SK-N-SH treated with all-trans-retinoic acid at 6 μM for 48 hours (cell line): ENCODE measurements at regions not wholly inside any gene's neighbourhood (a gene's known extent, or its start where the extent isn't known, plus 50 kb on each side); places are given as distances from the start of the nearest gene placed in this dataset.

Experiments
- ATAC-seq: fragments of 200-7000 bp; cut with Tn5 transposase; 3 replicates; pipeline ENCODE4 v1.9.1; 2020; ENCODE audit warnings: mild to moderate bottlenecking, moderate library complexity
- ARNTL ChIP-seq: fragments of 450-650 bp; formaldehyde crosslinking; IDR thresholded peaks from 2 replicates; pipeline ENCODE4 v1.5.0; 2020; ENCODE audit warnings: low read depth, mild to moderate bottlenecking, moderate library complexity, borderline replicate concordance
- CREB5 ChIP-seq: fragments of 250-450 bp; sonication (Bioruptor Pico); IDR thresholded peaks from 2 replicates; pipeline ENCODE4 v1.5.1; 2020; ENCODE audit warnings: low read depth, mild to moderate bottlenecking, moderate library complexity
- CSDC2 ChIP-seq: fragments of 250-450 bp; sonication (Bioruptor Pico); IDR thresholded peaks from 2 replicates; pipeline ENCODE4 v1.5.0; 2020; ENCODE audit warnings: mild to moderate bottlenecking, moderate library complexity
- CSRNP3 ChIP-seq: fragments of 250-450 bp; sonication (Bioruptor Pico); IDR thresholded peaks from 2 replicates; pipeline ENCODE4 v1.5.1; 2021; ENCODE audit warnings: mild to moderate bottlenecking, moderate library complexity
- ESRRG ChIP-seq: fragments of 250-450 bp; sonication (Bioruptor Pico); IDR thresholded peaks from 2 replicates; pipeline ENCODE4 v1.6.1; 2021; ENCODE audit warnings: mild to moderate bottlenecking
- GLIS3 ChIP-seq: fragments of 250-450 bp; sonication (Bioruptor Pico); IDR thresholded peaks from 2 replicates; pipeline ENCODE4 v1.5.0; 2020; ENCODE audit warnings: mild to moderate bottlenecking, moderate library complexity
- ISL1 ChIP-seq: fragments of 250-450 bp; sonication (Bioruptor Pico); IDR thresholded peaks from 2 replicates; pipeline ENCODE4 v2.1.2; 2022; ENCODE audit warnings: mild to moderate bottlenecking, moderate library complexity
- OSR1 ChIP-seq: fragments of 250-450 bp; sonication (Bioruptor Pico); IDR thresholded peaks from 2 replicates; pipeline ENCODE4 v1.8.0; 2022; ENCODE audit warnings: moderate library complexity, mild to moderate bottlenecking, inconsistent platforms
- PATZ1 ChIP-seq: fragments of 250-450 bp; sonication (Bioruptor Pico); IDR thresholded peaks from 2 replicates; pipeline ENCODE4 v1.8.0; 2020; ENCODE audit warnings: mild to moderate bottlenecking, moderate library complexity, borderline replicate concordance
- POU6F1 ChIP-seq: fragments of 250-450 bp; sonication (Bioruptor Pico); IDR thresholded peaks from 2 replicates; pipeline ENCODE4 v1.8.0; 2021; ENCODE audit warnings: low read depth, mild to moderate bottlenecking, moderate library complexity, borderline replicate concordance
- PPARA ChIP-seq: fragments of 250-450 bp; sonication (Bioruptor Pico); IDR thresholded peaks from 2 replicates; pipeline ENCODE4 v1.5.0; 2020; ENCODE audit warnings: mild to moderate bottlenecking, borderline replicate concordance
- RARB ChIP-seq: fragments of 250-450 bp; sonication (Bioruptor Pico); IDR thresholded peaks from 2 replicates; pipeline ENCODE4 v1.8.0; 2021; ENCODE audit warnings: mild to moderate bottlenecking, moderate library complexity
- SNAI2 ChIP-seq: fragments of 250-450 bp; sonication (Bioruptor Pico); IDR thresholded peaks from 2 replicates; pipeline ENCODE4 v1.5.0; 2020; ENCODE audit warnings: mild to moderate bottlenecking, moderate library complexity
- TCF4 ChIP-seq: fragments of 250-450 bp; sonication (Bioruptor Pico); IDR thresholded peaks from 2 replicates; pipeline ENCODE4 v1.8.0; 2021; ENCODE audit warnings: mild to moderate bottlenecking, moderate library complexity, borderline replicate concordance
- TOX ChIP-seq: fragments of 250-450 bp; sonication (Bioruptor Pico); IDR thresholded peaks from 2 replicates; pipeline ENCODE4 v1.8.0; 2021; ENCODE audit warnings: mild to moderate bottlenecking, moderate library complexity, borderline replicate concordance
- TSHZ2 ChIP-seq: fragments of 250-450 bp; sonication (Bioruptor Pico); IDR thresholded peaks from 2 replicates; pipeline ENCODE4 v1.5.0; 2020; ENCODE audit warnings: mild to moderate bottlenecking, moderate library complexity
- ZC3H10 ChIP-seq: fragments of 250-450 bp; sonication (Bioruptor Pico); IDR thresholded peaks from 2 replicates; pipeline ENCODE4 v1.5.1; 2021; ENCODE audit warnings: mild to moderate bottlenecking, moderate library complexity
- ZFP3 ChIP-seq: fragments of 250-450 bp; sonication (Bioruptor Pico); IDR thresholded peaks from 2 replicates; pipeline ENCODE4 v1.5.0; 2020; ENCODE audit warnings: mild to moderate bottlenecking, moderate library complexity
- ZFP30 ChIP-seq: fragments of 450-650 bp; formaldehyde crosslinking; IDR thresholded peaks from 2 replicates; pipeline ENCODE4 v1.5.0; 2022; ENCODE audit warnings: mild to moderate bottlenecking, moderate library complexity
- ZNF565 ChIP-seq: fragments of 450-650 bp; formaldehyde crosslinking; conservative IDR thresholded peaks from 2 replicates; pipeline ENCODE4 v1.5.0; 2020; ENCODE audit warnings: low read depth, mild to moderate bottlenecking, moderate library complexity
- ZNF70 ChIP-seq: fragments of 450-650 bp; formaldehyde crosslinking; IDR thresholded peaks from 2 replicates; pipeline ENCODE4 v1.5.0; 2020; ENCODE audit warnings: mild to moderate bottlenecking, moderate library complexity
- ZNF8 ChIP-seq: fragments of 450-650 bp; formaldehyde crosslinking; IDR thresholded peaks from 2 replicates; pipeline ENCODE4 v1.5.0; 2020; ENCODE audit warnings: mild to moderate bottlenecking, moderate library complexity

- no peak for ATAC-seq
- TF ChIP-seq OSR1 (CRISPR knock-in tag) (no peak), CSRNP3 (no peak), CSDC2 (no peak), PPARA (CRISPR knock-in tag) (no peak), PATZ1 (CRISPR knock-in tag) (no peak), ZC3H10 (CRISPR knock-in tag) (no peak)
- TF ChIP-seq, all 23 proteins: peak for 0
These were observed 262.5 kb downstream of the BCOR start for GRCh38 chrX:39835241-39835640.

- no peak for ATAC-seq
- no peak for TF ChIP-seq CSDC2
- no peak for TF ChIP-seq ZFP30 (CRISPR knock-in tag)
- TF ChIP-seq TCF4 (CRISPR knock-in tag) = no peak
- TF ChIP-seq CREB5 (CRISPR knock-in tag) = no peak
- no peak for TF ChIP-seq PPARA (CRISPR knock-in tag)
- TF ChIP-seq GLIS3 = no peak
- TF ChIP-seq ZNF565 (CRISPR knock-in tag) = no peak
- no peak for TF ChIP-seq POU6F1 (CRISPR knock-in tag)
- no peak for TF ChIP-seq ZNF70 (CRISPR knock-in tag)
- TF ChIP-seq TOX (CRISPR knock-in tag) = no peak
- no peak for TF ChIP-seq ZFP3 (CRISPR knock-in tag)
These were observed 262.0 kb downstream of the BCOR start for GRCh38 chrX:39835776-39836175.

GRCh38 chrX:39836802-39837420 lies 260.8 kb downstream of the BCOR start:
- ATAC-seq = no peak
- TF ChIP-seq OSR1 (CRISPR knock-in tag) = no peak
- no peak for TF ChIP-seq CREB5 (CRISPR knock-in tag)
- no peak for TF ChIP-seq ZNF8 (CRISPR knock-in tag)
- TF ChIP-seq CSRNP3 = no peak
- TF ChIP-seq SNAI2 = no peak
- no peak for TF ChIP-seq TSHZ2 (CRISPR knock-in tag)
- TF ChIP-seq ESRRG = no peak
- TF ChIP-seq TCF4 (CRISPR knock-in tag) = no peak
- no peak for TF ChIP-seq CSDC2
- TF ChIP-seq RARB (CRISPR knock-in tag) = no peak
- TF ChIP-seq GLIS3 = no peak
- no peak for TF ChIP-seq POU6F1 (CRISPR knock-in tag)
- TF ChIP-seq PPARA (CRISPR knock-in tag) = no peak
- TF ChIP-seq ARNTL (CRISPR knock-in tag) = no peak
- no peak for TF ChIP-seq ISL1 (CRISPR knock-in tag)
